AG04450 (cell line): ENCODE measurements at regions not wholly inside any gene's neighbourhood (a gene's known extent, or its start where the extent isn't known, plus 50 kb on each side); places are given as distances from the start of the nearest gene placed in this dataset.
"Not testable (repeated sequence)": the region's sequence is repeated elsewhere in the genome, so short reads cannot be mapped to it uniquely, and the experiment has no call there.

ENCODE experiments used
- CTCF ChIA-PET: fragments of 300-600, 350-600 bp; formaldehyde crosslinking; extraction: SDS; loops from one replicate; lab custom pipeline; 2022; ENCODE audit warnings: antibody characterized with exemption, inconsistent platforms; lab: Charles Lee
- POLR2A ChIA-PET: fragments of 350-600 bp; formaldehyde crosslinking; extraction: SDS; loops from one replicate; lab custom pipeline; 2021; ENCODE audit warnings: antibody characterized with exemption, inconsistent platforms; lab: Yijun Ruan, JAX
- DNase-seq: peaks from one replicate; pipeline ENCODE4 v3.0.0-alpha.2; 2011; ENCODE audit warnings: low read depth, low spot score
- H3K27ac ChIP-seq: one replicate; pipeline ENCODE4 v1.5.1; 2012; ENCODE audit warnings: low read depth, low read length, control low read depth
- H3K27me3 ChIP-seq: one replicate; pipeline ENCODE4 v1.6.0; 2012; ENCODE audit warnings: low read length; ENCODE audit not compliant: control insufficient read depth, insufficient read depth
- H3K4me3 ChIP-seq: 2 replicates; pipeline ENCODE4 v1.5.1; 2011; ENCODE audit warnings: mild to moderate bottlenecking, low read depth, low read length, control low read depth
- H3K9me3 ChIP-seq: 2 replicates; pipeline ENCODE4 v1.5.1; 2012; ENCODE audit warnings: low read length; ENCODE audit not compliant: control insufficient read depth, insufficient read depth
- CTCF ChIP-seq: IDR thresholded peaks from 2 replicates; pipeline ENCODE4 v1.5.1; 2011; ENCODE audit warnings: low read depth, low read length, control low read depth, inconsistent platforms

GRCh38 chr14:71629765-71630492 is 302.3 kb upstream of the RGS6 start:
- POLR2A ChIA-PET, result no interaction called here

GRCh38 chr14:71631030-71631429 is 301.2 kb upstream of the RGS6 start:
- DNase-seq, POLR2A ChIA-PET, H3K27ac ChIP-seq, H3K4me3 ChIP-seq, H3K27me3 ChIP-seq, H3K9me3 ChIP-seq: not testable (repeated sequence)
- CTCF ChIA-PET, result interaction anchor here (1.3 kb wide), 1 partner anchor 122 kb away, joined by 5 read pairs; no protein-coding TSS in a partner anchor

More at GRCh38 chr14:71629765-71630492, 302.3 kb upstream of the RGS6 start:
- DNase-seq, result no peak
- no peak for TF ChIP-seq CTCF
- Histone ChIP-seq H3K27me3 (no peaks in the 10 kb centered on the region), H3K27ac (no peak overlapping the region), H3K4me3 (no peak overlapping the region), H3K9me3 (no peaks in the 10 kb centered on the region)
- CTCF ChIA-PET, result interaction anchor here (1.3 kb wide), 1 partner anchor 123 kb away, joined by 5 read pairs; no protein-coding TSS in a partner anchor

DNA sequence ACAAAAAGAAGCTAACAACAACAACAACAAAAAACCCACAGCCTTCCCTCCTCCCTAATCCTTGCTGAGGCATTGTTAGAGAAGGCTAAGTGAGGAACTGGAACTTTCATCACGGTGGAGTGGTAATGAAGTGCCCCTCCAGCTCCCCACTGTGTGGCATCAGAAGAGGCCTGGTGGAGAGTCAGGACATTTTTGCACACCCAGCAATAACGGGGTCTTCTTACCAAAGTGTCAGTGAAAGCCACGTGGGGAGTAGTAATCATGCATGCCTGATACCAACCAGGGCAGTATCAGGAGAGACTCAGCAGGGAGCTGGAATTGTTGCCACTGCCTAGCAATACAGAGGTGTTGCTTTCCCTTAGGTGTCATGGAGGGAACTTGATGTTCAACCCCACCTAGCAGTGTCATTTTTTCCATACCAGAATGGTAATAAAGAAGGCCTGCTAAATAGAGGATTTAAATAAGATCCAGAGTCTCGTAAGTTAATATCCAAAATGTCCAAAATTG is 299.7 kb upstream of the RGS6 start:
- Histone ChIP-seq H3K27me3 (no peaks in the 10 kb centered on the region), H3K4me3 (no peak overlapping the region), H3K9me3 (no peaks in the 10 kb centered on the region), H3K27ac (no peak overlapping the region)
- ChIA-PET POLR2A (no interaction called here), CTCF (no interaction called here)
- no peak for TF ChIP-seq CTCF
- DNase-seq, result no peak

- Histone ChIP-seq H3K4me3 (no peak overlapping the region), H3K27me3 (no peaks in the 10 kb centered on the region), H3K9me3 (no peaks in the 10 kb centered on the region), H3K27ac (no peak overlapping the region)
- no peak for DNase-seq
- ChIA-PET CTCF (interaction anchor here (0.7 kb wide), 1 partner anchor 8 kb away, joined by 3 read pairs; no protein-coding TSS in a partner anchor), POLR2A (interaction anchor here (0.6 kb wide), 1 partner anchor 100 kb away, joined by 3 read pairs; no protein-coding TSS in a partner anchor)
- TF ChIP-seq CTCF, result no peak
These were observed 296.2 kb upstream of the RGS6 start for GRCh38 chr14:71636076-71636475.

DNA sequence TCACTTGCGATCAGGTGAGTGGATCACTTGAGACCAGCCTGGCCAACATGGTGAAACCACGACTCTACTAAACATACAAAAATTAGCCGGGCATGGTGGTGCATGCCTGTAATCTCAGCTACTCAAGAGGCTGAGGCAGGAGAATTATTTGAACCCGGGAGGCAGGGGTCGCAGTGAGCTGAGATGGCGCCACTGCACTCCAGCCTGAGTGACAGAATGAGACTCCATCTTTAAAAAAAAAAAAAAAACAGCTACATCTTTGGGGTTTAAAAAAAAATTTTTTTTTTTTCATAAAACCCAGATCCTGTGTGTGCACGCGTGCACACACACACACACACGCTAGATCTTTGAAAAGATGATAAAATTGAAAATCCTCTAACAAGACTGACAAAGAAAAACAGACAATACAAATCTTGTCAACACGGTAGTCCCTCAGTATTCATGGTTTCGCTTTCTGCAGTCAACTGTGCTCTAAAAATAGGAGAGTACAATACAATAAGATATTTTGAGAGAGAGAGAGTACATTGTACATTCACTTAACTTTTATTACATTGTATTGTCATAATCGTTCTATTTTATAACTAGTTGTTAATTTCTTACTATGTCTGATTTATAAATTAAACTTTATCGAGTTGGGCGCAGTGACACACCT is 295.3 kb upstream of the RGS6 start:
- H3K9me3 ChIP-seq, result no peaks in the 10 kb centered on the region
- H3K27ac ChIP-seq, result no peak overlapping the region
- no peak for TF ChIP-seq CTCF
- CTCF ChIA-PET, result interaction anchor here (0.6 to 0.7 kb wide), 2 partner anchors 9 to 116 kb away, joined by 3 read pairs; no protein-coding TSS in a partner anchor
- H3K4me3 ChIP-seq, result no peak overlapping the region
- no peaks in the 10 kb centered on the region for H3K27me3 ChIP-seq
- POLR2A ChIA-PET, result interaction anchor here (0.6 kb wide), 1 partner anchor 53 kb away, joined by 3 read pairs; no protein-coding TSS in a partner anchor
- DNase-seq, result no peak
